H9 (cell line): ENCODE measurements at regions not wholly inside any gene's neighbourhood (a gene's known extent, or its start where the extent isn't known, plus 50 kb on each side); places are given as distances from the start of the nearest gene placed in this dataset.

ENCODE experiments used
- DNase-seq: peaks from one replicate; pipeline ENCODE4 v3.0.0-alpha.2; 2017
- H2AFZ ChIP-seq: one replicate; pipeline ENCODE4 v1.6.1; 2013; ENCODE audit warnings: mild to moderate bottlenecking, low read length, control low read depth, moderate library complexity
- H2AK5ac ChIP-seq: 2 replicates; pipeline ENCODE4 v1.6.1; 2013; ENCODE audit warnings: low read length, control low read depth, mixed read lengths; ENCODE audit not compliant: insufficient read length
- H2BK120ac ChIP-seq: one replicate; pipeline ENCODE4 v1.6.1; 2013; ENCODE audit warnings: low read depth, mild to moderate bottlenecking, low read length, control low read depth, inconsistent platforms; ENCODE audit not compliant: poor library complexity, severe bottlenecking
- H2BK12ac ChIP-seq: 2 replicates; pipeline ENCODE4 v1.6.1; 2013; ENCODE audit warnings: low read length, control low read depth, mixed read lengths, low read depth; ENCODE audit not compliant: insufficient read length
- H2BK15ac ChIP-seq: 2 replicates; pipeline ENCODE4 v1.6.1; 2013; ENCODE audit warnings: low read depth, low read length, control low read depth
- H2BK20ac ChIP-seq: one replicate; pipeline ENCODE4 v1.6.1; 2013; ENCODE audit warnings: low read depth, mild to moderate bottlenecking, low read length, control low read depth, inconsistent platforms; ENCODE audit not compliant: poor library complexity, severe bottlenecking
- H2BK5ac ChIP-seq: 2 replicates; pipeline ENCODE4 v1.6.1; 2013; ENCODE audit warnings: low read length, control low read depth, mixed read lengths; ENCODE audit not compliant: insufficient read length
- H3K14ac ChIP-seq: 2 replicates; pipeline ENCODE4 v1.6.1; 2013; ENCODE audit warnings: low read length, control low read depth; ENCODE audit not compliant: insufficient read depth
- H3K18ac ChIP-seq: 2 replicates; pipeline ENCODE4 v1.6.1; 2013; ENCODE audit warnings: low read depth, mild to moderate bottlenecking, mixed read lengths, low read length, control low read depth; ENCODE audit not compliant: insufficient read length
- H3K23ac ChIP-seq: 2 replicates; pipeline ENCODE4 v1.6.1; 2013; ENCODE audit warnings: low read length, control low read depth, mixed read lengths, low read depth; ENCODE audit not compliant: insufficient read length
- H3K23me2 ChIP-seq: 2 replicates; pipeline ENCODE4 v1.6.1; 2013; ENCODE audit warnings: low read depth, mild to moderate bottlenecking, mixed read lengths, low read length, control low read depth; ENCODE audit not compliant: insufficient read length, poor library complexity, severe bottlenecking
- H3K27ac ChIP-seq: 2 replicates; pipeline ENCODE4 v1.5.1; 2013; ENCODE audit warnings: low read length, control low read depth, mixed read lengths, low read depth; ENCODE audit not compliant: insufficient read length
- H3K27me3 ChIP-seq: 2 replicates; pipeline ENCODE4 v1.6.1; 2013; ENCODE audit warnings: low read length, control low read depth, inconsistent platforms; ENCODE audit not compliant: insufficient read depth
- H3K4ac ChIP-seq: 2 replicates; pipeline ENCODE4 v1.6.1; 2013; ENCODE audit warnings: low read depth, mild to moderate bottlenecking, control low read depth, inconsistent platforms, low read length, moderate library complexity
- H3K4me1 ChIP-seq: 2 replicates; pipeline ENCODE4 v1.6.1; 2013; ENCODE audit warnings: low read length, control low read depth, inconsistent platforms; ENCODE audit not compliant: insufficient read depth
- H3K4me2 ChIP-seq: 2 replicates; pipeline ENCODE4 v1.6.1; 2013; ENCODE audit warnings: low read length, control low read depth, mixed read lengths; ENCODE audit not compliant: insufficient read length, insufficient read depth
- H3K56ac ChIP-seq: 2 replicates; pipeline ENCODE4 v1.6.1; 2013; ENCODE audit warnings: low read depth, mild to moderate bottlenecking, mixed read lengths, low read length, control low read depth; ENCODE audit not compliant: insufficient read length
- H3K79me1 ChIP-seq: 2 replicates; pipeline ENCODE4 v1.6.1; 2013; ENCODE audit warnings: low read depth, mild to moderate bottlenecking, moderate library complexity, low read length, control low read depth, inconsistent platforms; ENCODE audit not compliant: insufficient read depth, poor library complexity, severe bottlenecking
- H3K79me2 ChIP-seq: 2 replicates; pipeline ENCODE4 v1.6.1; 2013; ENCODE audit warnings: low read length, control low read depth, inconsistent platforms; ENCODE audit not compliant: insufficient read depth
- H3K9ac ChIP-seq: 2 replicates; pipeline ENCODE4 v1.6.1; 2013; ENCODE audit warnings: low read length, control low read depth, mixed read lengths; ENCODE audit not compliant: insufficient read length; ENCODE audit errors: extremely low read depth
- H3K9me3 ChIP-seq: one replicate; pipeline ENCODE4 v1.6.1; 2013; ENCODE audit warnings: low read depth, low read length, inconsistent platforms; ENCODE audit not compliant: control insufficient read depth
- H3T11ph ChIP-seq: one replicate; pipeline ENCODE4 v1.6.1; 2013; ENCODE audit warnings: mild to moderate bottlenecking, low read length, control low read depth, inconsistent platforms
- H4K20me1 ChIP-seq: one replicate; pipeline ENCODE4 v1.6.1; 2013; ENCODE audit not compliant: control insufficient read depth, insufficient read length, insufficient read depth
- H4K5ac ChIP-seq: 2 replicates; pipeline ENCODE4 v1.6.1; 2013; ENCODE audit warnings: low read depth, mild to moderate bottlenecking, mixed read lengths, low read length, control low read depth; ENCODE audit not compliant: insufficient read length
- H4K8ac ChIP-seq: replicated peaks from 2 replicates; pipeline ENCODE4 v1.6.1; 2013; ENCODE audit warnings: low read length, control low read depth, mixed read lengths, low read depth; ENCODE audit not compliant: insufficient read length
- H4K91ac ChIP-seq: 2 replicates; pipeline ENCODE4 v1.6.1; 2013; ENCODE audit warnings: low read depth, mild to moderate bottlenecking, moderate library complexity, mixed read lengths, low read length, control low read depth; ENCODE audit not compliant: insufficient read length
- H3K27ac Mint-ChIP-seq, 3 experiments: 2 replicates in 2 of 3; 3 replicates in 1 of 3; pipeline ENCODE4 v1.8.0; 2020 to 2021; ENCODE audit warnings: mixed read lengths in 3 of 3, mild to moderate bottlenecking in 1 of 3, moderate library complexity in 1 of 3
- H3K27me3 Mint-ChIP-seq: 2 replicates; pipeline ENCODE4 v1.8.0; 2021; ENCODE audit warnings: low read depth, mild to moderate bottlenecking, moderate library complexity, mixed read lengths
- H3K36me3 Mint-ChIP-seq, 3 experiments: 2 replicates in 2 of 3; 3 replicates in 1 of 3; pipeline ENCODE4 v1.8.0; 2020 to 2021; ENCODE audit warnings: low read depth in 3 of 3, mixed read lengths in 3 of 3; ENCODE audit not compliant: insufficient read depth in 1 of 3
- H3K4me1 Mint-ChIP-seq, 2 experiments: 2 replicates each; pipeline ENCODE4 v1.8.0; 2020; ENCODE audit warnings: mixed read lengths in 2 of 2
- H3K4me3 Mint-ChIP-seq, 2 experiments: 2 replicates in 1 of 2; 3 replicates in 1 of 2; pipeline ENCODE4 v1.8.0; 2020 to 2021; ENCODE audit warnings: mild to moderate bottlenecking in 2 of 2, mixed read lengths in 2 of 2, moderate library complexity in 1 of 2
- H3K9me3 Mint-ChIP-seq, 2 experiments: 2 replicates in 1 of 2; 3 replicates in 1 of 2; pipeline ENCODE4 v1.8.0; 2020; ENCODE audit warnings: mild to moderate bottlenecking in 2 of 2, mixed read lengths in 2 of 2, moderate library complexity in 1 of 2
- WGBS: extraction: QIAGEN DNeasy Blood & Tissue Kit; methylation state at CpG from one replicate; pipeline ENCODE4 v1.1.7; 2013; ENCODE audit warnings: missing lambda C conversion rate, low lambda C conversion rate, mixed read lengths; ENCODE audit not compliant: insufficient read length; ENCODE audit errors: extremely low coverage; 5-methylcytosine and 5-hydroxymethylcytosine counted together
- TF ChIP-seq, protein P1 (sequence below): fragments of 200-600 bp; sonication (generic); conservative IDR thresholded peaks from 3 replicates; pipeline ENCODE4 v1.8.0; 2021; ENCODE audit warnings: antibody characterized with exemption, mild to moderate bottlenecking

- Histone ChIP-seq H4K8ac (no peak overlapping the region), H4K91ac (no peak overlapping the region), H3K4me2 (no peak overlapping the region), H2AK5ac (no peak overlapping the region), H3K27ac (no peak overlapping the region), H3K23me2 (no peaks in the 10 kb centered on the region), H3K18ac (no peak overlapping the region), H2BK20ac (no peak overlapping the region), H3K27me3 (no peaks in the 10 kb centered on the region), H3K14ac (no peak overlapping the region), H2BK12ac (no peak overlapping the region), H2BK120ac (no peak overlapping the region), H3K4me1 (peaks cover 2% of the 10 kb centered on the region; the same call in 1 of the 2 replicates), H4K20me1 (no peaks in the 10 kb centered on the region), H3T11ph (no peak overlapping the region), H3K79me1 (no peaks in the 10 kb centered on the region), H2BK5ac (no peak overlapping the region), H2BK15ac (no peak overlapping the region), H3K9me3 (no peaks in the 10 kb centered on the region), H3K4ac (no peak overlapping the region), H3K79me2 (no peaks in the 10 kb centered on the region), H3K9ac (no peak overlapping the region), H3K56ac (no peak overlapping the region), H3K23ac (no peak overlapping the region), H4K5ac (no peak overlapping the region), H2AFZ (no peak overlapping the region)
- WGBS, result no CpG with 5 or more reads among the region's 5 CpGs
- H3K27ac Mint-ChIP-seq, result no peak overlapping the region
- H3K4me3 Mint-ChIP-seq, result no peak overlapping the region
- no peaks in the 10 kb centered on the region; a peak in 1 of 7 replicates for H3K36me3 Mint-ChIP-seq
- TF ChIP-seq, protein P1, sequence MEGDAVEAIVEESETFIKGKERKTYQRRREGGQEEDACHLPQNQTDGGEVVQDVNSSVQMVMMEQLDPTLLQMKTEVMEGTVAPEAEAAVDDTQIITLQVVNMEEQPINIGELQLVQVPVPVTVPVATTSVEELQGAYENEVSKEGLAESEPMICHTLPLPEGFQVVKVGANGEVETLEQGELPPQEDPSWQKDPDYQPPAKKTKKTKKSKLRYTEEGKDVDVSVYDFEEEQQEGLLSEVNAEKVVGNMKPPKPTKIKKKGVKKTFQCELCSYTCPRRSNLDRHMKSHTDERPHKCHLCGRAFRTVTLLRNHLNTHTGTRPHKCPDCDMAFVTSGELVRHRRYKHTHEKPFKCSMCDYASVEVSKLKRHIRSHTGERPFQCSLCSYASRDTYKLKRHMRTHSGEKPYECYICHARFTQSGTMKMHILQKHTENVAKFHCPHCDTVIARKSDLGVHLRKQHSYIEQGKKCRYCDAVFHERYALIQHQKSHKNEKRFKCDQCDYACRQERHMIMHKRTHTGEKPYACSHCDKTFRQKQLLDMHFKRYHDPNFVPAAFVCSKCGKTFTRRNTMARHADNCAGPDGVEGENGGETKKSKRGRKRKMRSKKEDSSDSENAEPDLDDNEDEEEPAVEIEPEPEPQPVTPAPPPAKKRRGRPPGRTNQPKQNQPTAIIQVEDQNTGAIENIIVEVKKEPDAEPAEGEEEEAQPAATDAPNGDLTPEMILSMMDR, result no peak
- peaks cover 3 to 5% of the 10 kb centered on the region in 2 experiments; a peak in 3 of 4 replicates for H3K4me1 Mint-ChIP-seq
- H3K27me3 Mint-ChIP-seq, result no peaks in the 10 kb centered on the region
- no peaks in the 10 kb centered on the region for H3K9me3 Mint-ChIP-seq
- no peak for DNase-seq
Measured at GRCh38 chr2:181174611-181175580, 194.5 kb downstream of the UBE2E3 start.
